ENCODE measurements at regions not wholly inside any gene's neighbourhood (a gene's known extent, or its start where the extent isn't known, plus 50 kb on each side); places are given as distances from the start of the nearest gene placed in this dataset.

- no peak for TF ChIP-seq SAFB (IDR thresholded peaks at IDR 0.05; ENCODE audit: borderline replicate concordance, low read depth, low read length)
- TF ChIP-seq PYGO2 (tag; IDR thresholded peaks at IDR 0.05) = no peak
- TF ChIP-seq TAF15 (IDR thresholded peaks at IDR 0.05; ENCODE audit: low read depth, low read length) = no peak
These were observed 359.9 kb upstream of the ZC3H15 start (continued) for GRCh38 chr2:186126181-186126580.

- no peaks in the 10 kb centered on the region for H3K27me3 ChIP-seq (ENCODE audit: control insufficient read depth in 2 of 2, insufficient read depth in 2 of 2, low read length in 2 of 2)
- H3K27ac ChIP-seq (ENCODE audit: extremely low read depth, low read depth, low read length) = no peak overlapping the region
- H3K9ac ChIP-seq (ENCODE audit: insufficient read depth in 1 of 2, low read depth in 2 of 2, low read length in 2 of 2) = no peak overlapping the region
- H4K20me1 ChIP-seq (replicated peaks; ENCODE audit: control insufficient read depth, insufficient read depth, low read length) = no peaks in the 10 kb centered on the region
- H3K4me1 ChIP-seq (replicated peaks in 1 of 2; ENCODE audit: control insufficient read depth in 2 of 2, insufficient read depth in 2 of 2, low read length in 2 of 2) = no peaks in the 10 kb centered on the region
- WGBS (ENCODE audit: insufficient coverage, low coverage, missing lambda C conversion rate) = 0% methylated on average over 1 of the region's 1 CpG
- no peak for ATAC-seq
- no peak for TF ChIP-seq ZNF12 (CRISPR knock-in tag; IDR thresholded peaks at IDR 0.05)
- TF ChIP-seq FOXO4 (CRISPR knock-in tag; IDR thresholded peaks at IDR 0.05) = no peak
- TF ChIP-seq ZNF347 (CRISPR knock-in tag; IDR thresholded peaks at IDR 0.05; ENCODE audit: low read depth) = no peak
- no peak for TF ChIP-seq FOXA3 (CRISPR knock-in tag; conservative IDR thresholded peaks at IDR 0.05 in 1 of 2, IDR thresholded peaks at IDR 0.05 in 1 of 2)
- TF ChIP-seq HNRNPUL1 (IDR thresholded peaks at IDR 0.05; ENCODE audit: low read length) = no peak
- TF ChIP-seq MLLT1 (IDR thresholded peaks at IDR 0.05) = no peak
- TF ChIP-seq SNIP1 (IDR thresholded peaks at IDR 0.05; ENCODE audit: low read depth) = no peak
- TF ChIP-seq SUPT5H (IDR thresholded peaks at IDR 0.05) = no peak
- no peak for TF ChIP-seq ZNF263 (CRISPR knock-in tag; IDR thresholded peaks at IDR 0.05; ENCODE audit: borderline replicate concordance)
- TF ChIP-seq THRB (CRISPR knock-in tag; conservative IDR thresholded peaks at IDR 0.05) = no peak
- no peak for TF ChIP-seq CXXC5 (CRISPR knock-in tag; IDR thresholded peaks at IDR 0.05)
- no peak for TF ChIP-seq BMI1 (IDR thresholded peaks at IDR 0.05; ENCODE audit: low read length)
- no peak for TF ChIP-seq TCF7 (IDR thresholded peaks at IDR 0.05; ENCODE audit: borderline replicate concordance)
- no peak for TF ChIP-seq KAT8 (IDR thresholded peaks at IDR 0.05; ENCODE audit: low read depth)
- H3K79me2 ChIP-seq (ENCODE audit: control insufficient read depth, insufficient read depth, low read length) = no peaks in the 10 kb centered on the region
- no peak for FAIRE-seq
- ChIA-PET POLR2A (no interaction called here), CTCF (ENCODE audit: low intra/inter-chr PET ratio) (no interaction called here)
- H2AFZ ChIP-seq (ENCODE audit: low read depth, low read length) = no peak overlapping the region
- no peak overlapping the region for H3K4me3 ChIP-seq
- DNase-seq (ENCODE audit: extremely low read depth in 1 of 4, low spot score in 3 of 4) = no peak
- no peaks in the 10 kb centered on the region for H3K36me3 ChIP-seq (ENCODE audit: control insufficient read depth, insufficient read depth, low read length)
- intact Hi-C loops (cut with micrococcal nuclease) (no loop called here), in situ Hi-C loops (cut with MboI) (no loop called here)
- BruUV-seq (replicated peaks) = no TSS peak
- H3K9me3 ChIP-seq (replicated peaks; ENCODE audit: control insufficient read depth, insufficient read depth, low read depth, low read length) = no peaks in the 10 kb centered on the region
- H3K4me2 ChIP-seq (ENCODE audit: insufficient read depth, low read length) = no peak overlapping the region
- no peaks in the 10 kb centered on the region for H3K9me1 ChIP-seq (ENCODE audit: control insufficient read depth, insufficient read depth, low read length)
These were observed 356.1 kb upstream of the ZC3H15 start for GRCh38 chr2:186129767-186130581.
